Large intestine (tissue), 3 donors: ENCODE measurements at regions not wholly inside any gene's neighbourhood (a gene's known extent, or its start where the extent isn't known, plus 50 kb on each side); places are given as distances from the start of the nearest gene placed in this dataset.

Experiments
- DNase-seq, 2 donors: peaks; one replicate each; pipeline versions ENCODE4 v3.0.0 to v3.0.0-alpha.2; 2013
- H3K27ac ChIP-seq: one replicate; pipeline ENCODE4 v1.5.1; 2013; ENCODE audit warnings: low read length
- H3K27me3 ChIP-seq: 2 replicates; pipeline ENCODE4 v1.6.1; 2013; ENCODE audit warnings: low read length; ENCODE audit not compliant: control insufficient read depth, insufficient read depth
- H3K36me3 ChIP-seq: 2 replicates; pipeline ENCODE4 v1.6.1; 2013; ENCODE audit warnings: low read length; ENCODE audit not compliant: control insufficient read depth, insufficient read depth
- H3K4me1 ChIP-seq: one replicate; pipeline ENCODE4 v1.6.1; 2013; ENCODE audit warnings: low read length; ENCODE audit not compliant: control insufficient read depth, insufficient read depth
- H3K4me3 ChIP-seq: one replicate; pipeline ENCODE4 v1.5.1; 2013; ENCODE audit warnings: low read length
- H3K9me3 ChIP-seq: one replicate; pipeline ENCODE4 v1.6.1; 2013; ENCODE audit warnings: mild to moderate bottlenecking, low read depth, low read length, moderate library complexity; ENCODE audit not compliant: control insufficient read depth
- WGBS: methylation state at CpG from one replicate; pipeline ENCODE4 v1.1.5; 2013; ENCODE audit warnings: low lambda C conversion rate; ENCODE audit not compliant: insufficient coverage; 5-methylcytosine and 5-hydroxymethylcytosine counted together

DNA sequence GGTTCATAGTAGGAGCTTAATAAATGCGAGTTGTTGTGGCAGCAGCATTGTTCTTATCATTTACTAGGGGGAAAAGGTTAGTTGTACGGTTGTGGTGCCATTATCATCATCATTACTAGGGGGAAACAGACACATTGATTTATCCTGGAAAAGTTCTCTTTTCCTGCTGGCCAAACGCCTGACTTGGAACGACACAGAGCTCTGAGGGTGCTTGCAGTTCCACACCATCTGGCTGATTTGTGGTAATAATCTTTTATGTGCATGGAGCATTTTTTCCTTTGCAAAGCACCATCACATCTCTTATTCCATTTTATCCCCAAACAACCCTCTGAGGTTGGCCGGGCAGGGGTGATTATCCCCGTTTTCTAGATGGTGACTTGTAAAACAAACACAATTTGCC lies 219.4 kb downstream of the BUB3 start:
- WGBS: no CpG with 5 or more reads among the region's 6 CpGs
- no peaks in the 10 kb centered on the region for H3K4me1 ChIP-seq
- no peaks in the 10 kb centered on the region for H3K36me3 ChIP-seq
- no peak overlapping the region for H3K4me3 ChIP-seq
- no peak overlapping the region for H3K27ac ChIP-seq
- DNase-seq: no peak
- peaks cover 11% of the 10 kb centered on the region for H3K27me3 ChIP-seq
- H3K9me3 ChIP-seq: no peaks in the 10 kb centered on the region

DNA sequence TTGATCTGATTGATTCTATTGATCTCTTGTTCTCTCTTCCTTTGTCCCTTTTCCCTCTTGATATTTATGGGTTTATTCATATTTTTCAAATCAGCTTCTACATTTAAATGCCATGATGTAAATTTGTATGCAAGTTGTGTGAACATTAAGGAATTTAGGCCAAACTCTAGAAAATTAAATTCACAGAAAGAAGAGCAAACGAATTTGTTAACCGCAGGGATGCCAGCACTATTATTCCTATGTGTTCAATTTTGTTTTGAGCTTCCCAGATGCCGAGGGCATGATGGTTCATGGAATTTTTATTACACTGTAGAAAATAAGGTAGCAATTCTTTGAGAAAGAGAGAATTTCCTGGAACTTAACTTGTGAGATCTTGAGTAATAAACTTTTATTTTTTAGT lies 220.9 kb downstream of the BUB3 start:
- no peak for DNase-seq
- H3K27me3 ChIP-seq: peaks cover 14% of the 10 kb centered on the region
- H3K4me1 ChIP-seq: no peaks in the 10 kb centered on the region
- no peaks in the 10 kb centered on the region for H3K36me3 ChIP-seq
- WGBS: no CpG with 5 or more reads among the region's 3 CpGs
- no peak overlapping the region for H3K27ac ChIP-seq
- no peak overlapping the region for H3K4me3 ChIP-seq
- H3K9me3 ChIP-seq: no peaks in the 10 kb centered on the region

DNA sequence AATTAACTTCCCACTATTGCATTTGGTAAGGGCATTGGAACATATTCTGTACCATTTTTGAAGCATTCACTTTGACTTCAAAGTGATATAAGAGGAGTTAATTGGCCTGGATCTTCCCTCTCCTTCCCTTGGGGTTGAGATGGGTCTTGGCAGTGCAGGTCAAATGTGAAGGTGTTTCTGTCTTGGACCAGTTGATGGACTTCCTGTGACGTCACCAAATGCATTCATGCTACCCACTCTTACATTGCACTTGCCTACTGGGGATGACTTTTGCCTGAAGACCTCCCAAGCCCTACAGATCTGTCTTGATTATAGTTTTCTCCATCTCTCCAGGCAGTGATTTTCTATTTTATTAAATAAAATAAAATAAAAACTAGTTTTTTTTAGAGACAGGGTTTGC lies 221.5 kb downstream of the BUB3 start:
- WGBS: no CpG with 5 or more reads among the region's 1 CpG
- no peak for DNase-seq
- Histone ChIP-seq H3K27ac (no peak overlapping the region), H3K9me3 (no peaks in the 10 kb centered on the region), H3K4me3 (no peak overlapping the region), H3K27me3 (peaks cover 14% of the 10 kb centered on the region), H3K4me1 (no peaks in the 10 kb centered on the region), H3K36me3 (no peaks in the 10 kb centered on the region)

DNA sequence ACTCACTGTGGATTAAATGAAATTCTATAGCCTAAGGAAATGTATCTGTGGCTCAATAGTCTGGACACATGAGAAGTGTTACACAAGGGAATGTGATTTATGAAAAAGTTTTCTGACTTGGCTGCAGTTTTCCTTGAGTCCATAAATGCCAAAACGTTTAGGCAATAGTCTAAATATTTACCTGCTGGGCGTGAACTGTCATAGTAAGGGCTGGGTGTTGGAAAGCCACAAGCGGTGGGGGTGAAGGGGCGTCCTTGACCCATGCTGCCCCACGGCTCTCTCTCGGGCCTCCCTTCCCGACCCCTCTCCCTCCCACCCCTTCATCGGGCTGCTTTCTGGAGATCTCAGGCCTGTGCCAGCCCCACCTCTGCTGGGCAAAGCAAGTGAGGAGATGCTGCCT lies 223.7 kb downstream of the BUB3 start:
- no peaks in the 10 kb centered on the region for H3K36me3 ChIP-seq
- no peaks in the 10 kb centered on the region for H3K9me3 ChIP-seq
- H3K27ac ChIP-seq: no peak overlapping the region
- peaks cover 17% of the 10 kb centered on the region for H3K27me3 ChIP-seq
- no peak overlapping the region for H3K4me3 ChIP-seq
- WGBS: no CpG with 5 or more reads among the region's 8 CpGs
- no peaks in the 10 kb centered on the region for H3K4me1 ChIP-seq
- DNase-seq: no peak

DNA sequence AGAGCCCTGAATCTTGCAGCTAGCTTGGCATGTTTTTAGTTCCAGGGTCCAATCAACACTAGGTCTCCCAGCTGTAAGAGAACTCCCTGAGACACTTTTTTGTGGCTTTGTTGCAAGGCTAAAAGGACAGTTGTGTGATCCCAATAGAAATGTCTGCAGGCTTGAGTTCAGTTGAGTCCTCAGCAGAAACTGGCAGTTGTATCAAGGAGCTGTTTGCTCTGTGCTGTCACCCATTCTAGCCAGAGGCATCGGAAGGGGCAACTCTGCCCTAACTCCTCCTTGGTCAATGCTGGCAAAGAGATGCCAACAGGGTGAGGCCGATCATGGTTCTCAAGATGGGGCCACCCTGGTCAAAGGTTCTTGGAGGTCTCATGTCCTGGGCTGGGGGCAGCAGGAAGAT lies 224.1 kb downstream of the BUB3 start:
- Histone ChIP-seq H3K9me3 (no peaks in the 10 kb centered on the region), H3K36me3 (no peaks in the 10 kb centered on the region), H3K27ac (no peak overlapping the region), H3K4me1 (no peaks in the 10 kb centered on the region), H3K4me3 (no peak overlapping the region), H3K27me3 (peaks cover 17% of the 10 kb centered on the region)
- whole genome bisulfite sequencing: no CpG with 5 or more reads among the region's 2 CpGs
- DNase-seq: no peak

DNA sequence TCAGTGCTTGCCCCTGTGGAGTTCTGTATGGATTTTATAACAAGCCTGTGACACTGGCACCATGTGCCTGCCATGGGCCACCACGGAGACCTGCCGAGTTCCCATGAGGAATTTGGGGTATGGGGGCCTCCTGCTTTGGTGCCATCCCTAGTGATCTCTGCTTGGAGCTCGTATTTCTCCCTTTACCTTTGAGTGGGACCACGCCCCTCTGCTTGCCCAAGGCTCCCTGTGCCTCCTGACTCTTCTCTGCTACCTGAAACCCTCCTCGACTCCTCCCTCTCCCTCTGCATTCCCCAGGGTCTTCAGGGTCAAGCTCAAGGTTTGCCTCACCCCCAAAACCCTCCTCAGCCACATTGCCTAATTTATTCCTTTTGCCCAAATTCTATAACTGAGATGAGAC lies 225.0 kb downstream of the BUB3 start:
- 40% methylated on average over 2 of the region's 5 CpGs for WGBS
- no peak overlapping the region for H3K27ac ChIP-seq

DNA sequence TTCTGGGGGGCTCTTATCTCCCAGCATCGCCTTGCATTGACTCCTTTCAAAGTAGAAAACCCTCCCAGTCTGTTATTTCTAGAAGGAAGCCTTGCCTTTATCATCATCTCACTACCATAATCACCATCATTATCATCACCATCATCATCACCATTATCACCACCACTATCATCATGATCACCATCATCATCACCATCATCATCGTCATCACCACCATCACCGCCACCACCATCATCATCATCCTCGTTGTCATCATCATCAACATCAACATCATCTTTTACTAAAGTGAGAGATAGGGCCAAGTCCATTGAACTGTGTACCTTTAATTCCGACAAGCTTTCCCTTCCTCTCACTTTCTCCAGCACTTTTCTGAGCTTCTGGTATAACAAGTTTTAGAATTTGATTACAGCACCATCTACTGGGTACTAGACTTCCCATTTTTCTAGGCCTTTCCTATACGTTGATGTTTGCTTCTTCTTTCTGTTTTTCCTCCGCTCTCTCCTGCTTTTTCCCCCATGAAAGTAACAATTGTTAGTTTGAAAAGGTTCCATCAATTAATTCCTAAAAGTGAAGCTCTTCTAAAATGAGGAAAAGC lies 226.4 kb downstream of the BUB3 start:
- 74% methylated on average over 4 of the region's 7 CpGs for WGBS
- no peaks in the 10 kb centered on the region for H3K36me3 ChIP-seq
- no peaks in the 10 kb centered on the region for H3K4me1 ChIP-seq
- no peak overlapping the region for H3K27ac ChIP-seq
- DNase-seq: no peak
- no peak overlapping the region for H3K4me3 ChIP-seq
- H3K27me3 ChIP-seq: peaks cover 17% of the 10 kb centered on the region
- H3K9me3 ChIP-seq: no peaks in the 10 kb centered on the region

More for the DNA sequence above, 225.0 kb downstream of the BUB3 start:
- DNase-seq: no peak
- Histone ChIP-seq H3K9me3 (no peaks in the 10 kb centered on the region), H3K4me1 (no peaks in the 10 kb centered on the region), H3K4me3 (no peak overlapping the region), H3K36me3 (no peaks in the 10 kb centered on the region), H3K27me3 (peaks cover 17% of the 10 kb centered on the region)

DNA sequence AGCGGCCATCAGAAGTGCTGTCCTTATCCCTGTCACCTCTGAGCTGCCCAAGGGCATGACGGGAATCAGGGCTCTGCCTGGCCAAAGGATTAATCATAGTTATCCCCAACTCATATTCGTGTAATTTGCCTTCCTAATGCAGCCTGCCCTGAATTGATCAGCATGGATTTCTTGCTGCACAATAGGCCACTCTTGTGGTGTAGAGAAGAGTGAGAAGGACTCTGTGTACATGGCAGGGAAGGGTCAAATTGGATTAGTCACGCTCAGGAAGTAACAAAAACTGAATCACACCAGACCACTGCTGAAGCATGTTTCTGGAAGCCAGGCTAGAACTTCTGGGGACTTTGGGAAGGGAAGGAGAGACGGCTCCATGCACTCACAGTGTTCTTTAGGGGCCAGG lies 227.0 kb downstream of the BUB3 start:
- H3K4me1 ChIP-seq: no peaks in the 10 kb centered on the region
- H3K36me3 ChIP-seq: no peaks in the 10 kb centered on the region
- no peak overlapping the region for H3K27ac ChIP-seq
- no CpG with 5 or more reads among the region's 5 CpGs for WGBS
- H3K9me3 ChIP-seq: no peaks in the 10 kb centered on the region
- DNase-seq: no peak
- H3K4me3 ChIP-seq: no peak overlapping the region
- peaks cover 15% of the 10 kb centered on the region for H3K27me3 ChIP-seq

DNA sequence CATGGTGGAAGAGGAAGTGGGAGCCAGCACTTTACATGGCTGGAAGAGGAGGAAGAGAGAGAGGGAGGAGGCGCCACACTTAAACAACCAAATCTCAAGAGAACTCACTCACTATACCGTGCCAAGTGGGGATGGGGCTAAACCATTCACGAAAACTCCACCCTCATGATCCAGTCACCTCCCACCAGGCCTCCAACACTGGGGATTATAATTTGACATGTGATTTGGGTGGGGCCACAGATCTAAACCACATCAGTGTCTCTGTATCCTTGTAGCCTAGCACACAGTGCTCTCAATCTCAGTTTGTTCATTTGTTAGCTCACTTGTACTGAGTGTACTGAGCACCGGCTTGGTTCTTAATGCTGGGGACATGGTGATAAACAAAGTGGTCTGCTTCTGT lies 228.3 kb downstream of the BUB3 start:
- no peak overlapping the region for H3K4me3 ChIP-seq
- H3K27me3 ChIP-seq: peaks cover 9% of the 10 kb centered on the region
- H3K4me1 ChIP-seq: no peaks in the 10 kb centered on the region
- H3K9me3 ChIP-seq: no peaks in the 10 kb centered on the region
- no peaks in the 10 kb centered on the region for H3K36me3 ChIP-seq
- no peak overlapping the region for H3K27ac ChIP-seq
- DNase-seq: no peak
- WGBS: no CpG with 5 or more reads among the region's 4 CpGs

DNA sequence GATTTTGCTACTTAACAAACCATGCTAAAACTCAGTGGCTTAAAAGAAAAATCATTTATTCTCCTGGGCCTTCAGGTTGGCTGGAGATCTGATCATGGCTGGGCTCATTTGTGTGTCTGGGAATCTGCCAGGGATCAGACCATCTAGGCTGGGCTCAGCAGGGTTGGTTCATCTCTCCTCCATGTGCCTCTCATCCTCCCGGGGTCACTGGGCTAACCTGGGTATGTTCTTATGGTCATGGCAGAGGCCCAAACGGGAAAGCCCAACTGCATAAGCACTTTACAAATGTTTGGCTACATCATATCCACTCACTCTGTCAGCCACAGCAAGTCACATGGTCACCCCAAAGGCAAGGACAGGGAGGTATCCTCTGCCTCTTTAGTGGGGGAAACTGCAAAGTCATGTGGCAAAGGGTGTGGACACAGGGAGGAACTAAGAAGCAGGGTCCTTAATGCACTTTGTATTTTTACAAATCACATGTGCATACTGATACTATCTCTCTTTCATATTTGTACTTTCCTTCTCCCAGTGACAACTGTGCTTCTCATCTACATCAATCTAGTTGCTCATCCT lies 231.4 kb downstream of the BUB3 start:
- no peak for DNase-seq
- no peaks in the 10 kb centered on the region for H3K4me1 ChIP-seq
- WGBS: no CpG with 5 or more reads among the region's 2 CpGs

DNA sequence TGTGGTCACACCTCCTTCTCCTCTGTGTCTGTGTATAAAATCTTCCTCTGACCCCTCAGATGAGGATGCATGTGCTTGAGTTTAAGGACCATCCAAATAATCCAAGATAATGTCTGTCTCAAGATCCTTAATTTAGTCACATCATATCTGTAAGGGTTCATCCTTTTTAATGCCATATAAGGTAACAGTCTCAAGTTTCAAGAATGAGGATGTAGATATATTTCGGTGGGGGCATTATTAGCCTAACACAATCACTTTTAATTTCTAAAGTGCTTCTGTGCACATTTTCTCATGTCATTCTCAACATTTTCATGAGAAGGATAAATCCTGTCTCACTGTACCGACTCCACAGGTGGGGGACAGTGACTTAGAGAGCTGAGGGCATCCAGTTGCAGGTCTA lies 235.3 kb downstream of the BUB3 start:
- Histone ChIP-seq H3K36me3 (no peaks in the 10 kb centered on the region), H3K4me3 (no peak overlapping the region), H3K4me1 (no peaks in the 10 kb centered on the region), H3K9me3 (no peaks in the 10 kb centered on the region), H3K27me3 (no peaks in the 10 kb centered on the region), H3K27ac (no peak overlapping the region)
- no peak for DNase-seq
- WGBS: no CpG with 5 or more reads among the region's 2 CpGs

More for the DNA sequence above, 231.4 kb downstream of the BUB3 start:
- H3K27me3 ChIP-seq: peaks cover 3% of the 10 kb centered on the region
- H3K27ac ChIP-seq: no peak overlapping the region
- H3K36me3 ChIP-seq: no peaks in the 10 kb centered on the region
- no peak overlapping the region for H3K4me3 ChIP-seq
- H3K9me3 ChIP-seq: no peaks in the 10 kb centered on the region
